Muscle layer of colon (tissue), 2 donors: ENCODE measurements at regions not wholly inside any gene's neighbourhood (a gene's known extent, or its start where the extent isn't known, plus 50 kb on each side); places are given as distances from the start of the nearest gene placed in this dataset.

Experiments
- H3K27ac ChIP-seq: one replicate; pipeline ENCODE4 v1.7.0; 2013; ENCODE audit warnings: low read depth, mild to moderate bottlenecking, low read length, moderate library complexity
- H3K27me3 ChIP-seq, 2 donors: one replicate each; pipeline ENCODE4 v1.7.0; 2013; ENCODE audit warnings: low read length in 2 of 2, mild to moderate bottlenecking in 2 of 2; ENCODE audit not compliant: insufficient read depth in 2 of 2, control insufficient read depth in 1 of 2
- H3K36me3 ChIP-seq: one replicate; pipeline ENCODE4 v1.7.0; 2013; ENCODE audit warnings: mild to moderate bottlenecking, low read length; ENCODE audit not compliant: insufficient read depth
- H3K4me1 ChIP-seq: one replicate; pipeline ENCODE4 v1.7.0; 2013; ENCODE audit warnings: mild to moderate bottlenecking, low read length; ENCODE audit not compliant: insufficient read depth
- H3K4me3 ChIP-seq, 2 donors: one replicate each; pipeline ENCODE4 v1.7.0; 2013; ENCODE audit warnings: low read length in 2 of 2, low read depth in 1 of 2, mild to moderate bottlenecking in 1 of 2, moderate library complexity in 1 of 2
- H3K9ac ChIP-seq: one replicate; pipeline ENCODE4 v1.7.0; 2013; ENCODE audit warnings: low read length
- H3K9me3 ChIP-seq: one replicate; pipeline ENCODE4 v1.7.0; 2013; ENCODE audit warnings: mild to moderate bottlenecking, low read length
- donor health status: abdominal sarcoma.
- donor health status: Adenocarcinoma of cecum.

DNA sequence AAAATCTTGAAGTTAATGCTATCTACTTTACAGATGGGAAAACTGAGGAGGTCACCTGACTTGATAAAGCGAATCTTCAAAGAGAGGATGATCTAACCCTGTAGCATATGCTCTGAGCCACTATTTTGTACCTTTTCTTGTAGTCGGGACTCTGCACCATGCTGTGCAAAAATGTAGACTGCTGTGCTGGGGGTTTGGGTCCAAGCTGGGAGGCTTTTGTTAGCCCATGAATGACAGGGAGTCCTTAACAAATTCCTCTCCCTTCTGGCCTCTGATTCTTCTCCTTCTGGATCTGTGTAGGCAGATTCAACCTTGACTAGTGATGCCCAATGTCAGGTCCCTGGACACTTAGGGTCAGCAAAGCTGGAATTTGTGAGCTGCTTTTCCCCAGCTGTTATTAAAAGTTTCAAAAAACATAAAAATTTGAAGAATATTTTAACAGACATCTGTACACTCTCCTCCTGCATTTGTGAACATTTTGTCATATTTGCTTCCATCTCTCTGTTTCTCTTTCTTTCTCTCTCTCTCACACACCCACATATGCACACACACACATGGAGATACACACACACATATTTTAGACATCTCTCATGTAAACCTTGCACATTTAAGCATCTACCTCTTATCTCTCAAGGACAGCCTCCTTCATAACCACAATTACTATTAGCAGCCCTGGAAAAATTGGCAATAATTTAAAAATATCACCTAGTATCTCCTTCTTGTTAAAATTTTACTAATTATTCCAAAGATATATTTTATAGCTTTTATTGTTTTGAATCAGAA is 335.0 kb upstream of the TRIB2 start:
- Histone ChIP-seq H3K27me3 (no peaks in the 10 kb centered on the region), H3K36me3 (no peaks in the 10 kb centered on the region), H3K9me3 (no peaks in the 10 kb centered on the region), H3K9ac (no peak overlapping the region), H3K4me1 (no peaks in the 10 kb centered on the region), H3K27ac (no peak overlapping the region), H3K4me3 (no peak overlapping the region)

DNA sequence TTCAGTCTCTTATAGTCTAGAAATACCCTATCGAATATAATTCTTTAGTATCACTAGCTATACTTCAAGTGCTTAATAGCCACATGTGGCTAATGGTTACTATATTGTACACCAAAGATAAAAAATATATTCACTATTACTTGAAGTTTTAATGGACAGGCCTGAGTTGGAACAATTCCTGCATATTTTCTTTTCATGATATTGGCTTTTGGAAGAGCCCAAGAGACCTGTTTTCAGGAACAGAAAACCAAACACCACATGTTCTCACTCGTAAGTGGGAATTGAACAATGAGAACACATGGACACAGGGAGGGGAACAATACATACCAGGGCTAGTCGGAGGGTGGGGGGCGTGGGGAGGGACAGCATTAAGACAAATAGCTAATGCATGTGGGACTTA is 334.4 kb upstream of the TRIB2 start:
- Histone ChIP-seq H3K27me3 (no peaks in the 10 kb centered on the region), H3K4me1 (no peaks in the 10 kb centered on the region), H3K27ac (no peak overlapping the region), H3K4me3 (no peak overlapping the region), H3K36me3 (no peaks in the 10 kb centered on the region), H3K9ac (no peak overlapping the region), H3K9me3 (no peaks in the 10 kb centered on the region)

DNA sequence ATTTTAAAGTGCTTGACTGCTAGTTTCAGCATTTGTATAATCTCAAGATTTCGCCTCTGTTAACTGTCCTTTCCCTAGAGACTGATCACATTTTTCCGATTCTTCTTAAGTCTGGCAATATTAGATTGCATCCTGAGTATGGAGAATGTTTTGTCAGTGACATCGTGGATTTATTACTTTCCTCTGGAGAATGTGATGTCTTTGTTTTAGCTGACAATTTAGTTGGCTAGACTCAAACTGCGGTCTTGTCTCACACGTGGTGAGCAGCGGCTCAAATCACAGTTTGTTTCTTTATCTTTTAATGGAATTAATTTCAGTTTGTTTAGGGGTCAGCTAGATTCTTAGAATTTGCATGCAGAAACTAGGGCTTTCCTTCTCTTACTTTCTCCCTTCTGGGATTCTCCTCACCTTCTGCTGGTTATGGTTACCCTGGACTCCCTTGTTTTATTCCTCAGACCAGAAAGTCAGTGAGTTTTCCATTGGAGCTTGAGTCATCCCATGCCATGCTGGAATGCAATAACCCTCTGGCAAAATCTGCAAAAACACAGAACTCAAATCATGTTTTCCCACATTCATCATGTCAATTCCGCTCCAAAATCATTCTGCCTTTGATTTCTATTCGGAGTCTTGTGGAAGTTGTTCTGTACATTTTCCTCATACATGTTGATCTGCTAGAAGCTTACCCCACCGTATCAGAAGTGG is 327.2 kb upstream of the TRIB2 start:
- Histone ChIP-seq H3K4me1 (no peaks in the 10 kb centered on the region), H3K9ac (no peak overlapping the region), H3K4me3 (no peak overlapping the region)

DNA sequence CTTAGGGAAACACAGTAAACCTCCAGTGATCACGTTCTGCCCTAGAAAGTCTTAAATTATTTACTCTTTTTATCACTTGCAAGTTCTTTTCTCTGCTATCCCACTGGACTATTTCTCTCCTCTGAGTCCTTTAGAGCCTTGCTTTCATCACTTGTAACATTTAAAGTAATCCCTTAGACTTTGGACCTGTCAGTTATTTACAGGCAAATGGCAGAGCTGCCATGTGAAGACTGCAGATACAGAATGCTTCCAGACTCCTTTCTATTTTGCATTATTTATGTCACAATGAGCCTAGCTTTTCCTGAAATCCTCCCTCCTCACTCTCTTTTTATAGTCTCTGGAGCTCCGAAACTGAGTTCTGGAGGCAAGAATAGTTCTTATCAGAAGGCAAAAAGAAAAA is 325.6 kb upstream of the TRIB2 start:
- Histone ChIP-seq H3K9ac (no peak overlapping the region), H3K36me3 (no peaks in the 10 kb centered on the region), H3K4me1 (no peaks in the 10 kb centered on the region), H3K27me3 (no peaks in the 10 kb centered on the region), H3K9me3 (no peaks in the 10 kb centered on the region), H3K4me3 (no peak overlapping the region), H3K27ac (no peak overlapping the region)

More for the DNA sequence above, 327.2 kb upstream of the TRIB2 start:
- Histone ChIP-seq H3K27ac (no peak overlapping the region), H3K9me3 (no peaks in the 10 kb centered on the region), H3K27me3 (no peaks in the 10 kb centered on the region), H3K36me3 (no peaks in the 10 kb centered on the region)

DNA sequence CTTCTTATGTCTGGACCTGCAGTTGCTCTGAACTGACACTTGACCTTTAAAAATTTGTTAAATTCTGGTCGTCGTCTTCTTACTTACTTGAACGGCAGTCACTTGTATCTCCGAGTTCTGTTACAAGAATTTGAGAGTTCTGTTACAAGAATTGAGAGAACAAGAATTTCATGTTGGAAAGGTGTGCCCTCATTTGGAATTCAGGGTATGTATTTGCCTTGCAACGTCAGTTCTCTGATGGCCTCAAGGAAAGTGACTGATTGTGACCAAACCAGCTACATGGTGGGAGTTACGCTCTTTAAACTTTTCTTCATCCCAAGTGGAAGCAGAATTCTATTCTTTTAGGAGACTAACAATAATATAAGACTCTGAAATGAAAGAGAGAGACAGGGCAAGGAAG is 320.0 kb upstream of the TRIB2 start:
- no peaks in the 10 kb centered on the region for H3K9me3 ChIP-seq
- no peaks in the 10 kb centered on the region for H3K27me3 ChIP-seq
- H3K4me1 ChIP-seq, result no peaks in the 10 kb centered on the region
- H3K4me3 ChIP-seq, result no peak overlapping the region
- no peak overlapping the region for H3K9ac ChIP-seq
- H3K36me3 ChIP-seq, result no peaks in the 10 kb centered on the region
- no peak overlapping the region for H3K27ac ChIP-seq

DNA sequence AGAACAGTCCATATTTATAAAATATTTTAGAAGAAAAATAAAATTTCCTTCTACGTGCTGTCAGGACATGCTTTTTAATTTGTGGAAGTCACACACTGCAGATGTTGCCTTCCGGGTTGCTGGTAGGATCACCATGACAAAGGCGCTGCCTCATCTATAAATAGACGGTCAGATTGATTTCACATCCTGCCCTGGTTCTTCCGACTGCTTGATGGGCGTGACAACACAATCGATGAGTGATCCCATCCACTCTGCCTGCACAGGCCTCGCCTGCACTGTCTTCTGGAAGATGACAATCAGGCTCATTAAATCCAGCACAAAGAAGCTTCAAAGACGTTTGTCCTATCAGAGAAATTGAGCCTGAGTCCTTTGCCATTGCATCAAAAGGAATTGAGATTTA is 318.9 kb upstream of the TRIB2 start:
- no peaks in the 10 kb centered on the region for H3K36me3 ChIP-seq
- no peak overlapping the region for H3K4me3 ChIP-seq
- H3K27ac ChIP-seq, result no peak overlapping the region
- no peaks in the 10 kb centered on the region for H3K4me1 ChIP-seq
- no peaks in the 10 kb centered on the region for H3K9me3 ChIP-seq
- H3K27me3 ChIP-seq, result no peaks in the 10 kb centered on the region
- H3K9ac ChIP-seq, result no peak overlapping the region

DNA sequence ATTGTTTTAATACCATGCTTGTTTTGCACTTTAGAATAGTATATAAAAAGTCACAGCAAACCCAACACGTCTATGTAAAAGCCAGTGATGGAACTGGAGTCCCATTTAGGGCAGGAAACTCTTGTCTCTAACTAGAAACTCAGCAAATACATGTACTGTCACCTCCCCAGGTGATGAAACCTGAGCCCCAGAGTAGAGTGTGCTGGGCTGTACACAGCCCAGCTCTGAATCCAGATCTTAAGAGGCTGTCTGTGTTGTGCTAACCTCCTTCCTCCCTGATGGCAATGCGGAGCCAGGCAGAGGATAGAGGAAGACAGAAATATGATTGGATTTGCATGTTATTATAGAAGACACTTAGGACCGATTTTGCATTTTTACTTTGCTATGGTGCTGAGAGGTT is 317.5 kb upstream of the TRIB2 start:
- no peak overlapping the region for H3K9ac ChIP-seq
- no peaks in the 10 kb centered on the region for H3K9me3 ChIP-seq
- no peaks in the 10 kb centered on the region for H3K27me3 ChIP-seq
- H3K4me1 ChIP-seq, result no peaks in the 10 kb centered on the region
- H3K4me3 ChIP-seq, result no peak overlapping the region
- no peak overlapping the region for H3K27ac ChIP-seq
- no peaks in the 10 kb centered on the region for H3K36me3 ChIP-seq

DNA sequence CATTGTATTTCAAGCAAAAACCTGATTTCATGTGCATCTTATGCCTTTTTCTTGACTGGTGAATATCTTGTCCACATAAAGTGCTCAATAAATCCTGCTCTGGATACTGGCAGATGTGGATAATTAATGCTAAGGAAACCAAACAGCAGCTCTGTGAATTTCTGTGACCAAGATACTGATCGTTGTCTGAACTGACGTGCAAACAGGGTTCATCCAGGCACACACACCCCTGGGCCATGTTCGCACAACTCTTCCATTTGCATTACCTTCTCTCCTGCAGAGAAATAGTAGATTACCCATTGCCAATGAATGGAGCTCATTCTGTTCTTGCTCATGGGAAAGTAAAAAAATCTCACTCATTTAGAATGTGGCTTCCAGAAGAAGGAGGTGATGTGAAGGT is 316.2 kb upstream of the TRIB2 start:
- no peaks in the 10 kb centered on the region for H3K27me3 ChIP-seq
- no peak overlapping the region for H3K4me3 ChIP-seq
- no peaks in the 10 kb centered on the region for H3K9me3 ChIP-seq
- H3K36me3 ChIP-seq, result no peaks in the 10 kb centered on the region
- H3K27ac ChIP-seq, result no peak overlapping the region
- no peaks in the 10 kb centered on the region for H3K4me1 ChIP-seq
- H3K9ac ChIP-seq, result no peak overlapping the region

DNA sequence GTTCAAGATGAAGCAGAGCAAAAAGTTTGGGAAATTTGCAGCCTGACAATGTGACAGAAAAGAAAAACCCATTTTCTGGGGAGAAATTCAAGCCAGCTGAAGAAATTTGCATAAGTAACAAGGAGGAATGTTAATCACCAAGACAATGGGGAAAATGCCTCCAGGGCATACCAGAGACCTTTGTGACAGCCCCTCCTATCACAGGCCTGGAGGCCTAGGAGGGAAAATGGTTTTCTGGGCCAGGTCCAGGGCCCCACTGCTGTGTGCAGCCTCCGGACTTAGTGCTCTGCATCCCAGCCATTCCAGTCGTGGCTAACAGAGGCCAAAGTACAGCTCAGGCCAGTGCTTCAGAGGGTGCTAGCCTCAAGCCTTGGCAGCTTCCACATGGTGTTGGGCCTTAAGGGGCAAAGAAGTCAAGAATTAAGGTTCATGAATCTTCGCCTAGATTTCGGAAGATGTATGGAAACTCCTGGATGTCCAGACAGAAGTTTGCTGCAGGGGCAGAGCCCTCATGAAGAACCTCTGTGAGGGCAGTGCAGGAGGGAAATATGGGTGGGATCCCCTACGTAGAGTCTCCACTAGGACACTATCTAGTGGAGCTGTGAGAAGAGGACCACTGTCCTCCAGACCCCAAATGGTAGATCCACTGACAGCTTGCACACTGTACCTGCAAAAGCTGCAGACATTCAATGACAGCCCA is 314.1 kb upstream of the TRIB2 start:
- Histone ChIP-seq H3K9ac (no peak overlapping the region), H3K9me3 (no peaks in the 10 kb centered on the region), H3K36me3 (no peaks in the 10 kb centered on the region), H3K4me3 (no peak overlapping the region), H3K27ac (no peak overlapping the region), H3K4me1 (no peaks in the 10 kb centered on the region), H3K27me3 (no peaks in the 10 kb centered on the region)

DNA sequence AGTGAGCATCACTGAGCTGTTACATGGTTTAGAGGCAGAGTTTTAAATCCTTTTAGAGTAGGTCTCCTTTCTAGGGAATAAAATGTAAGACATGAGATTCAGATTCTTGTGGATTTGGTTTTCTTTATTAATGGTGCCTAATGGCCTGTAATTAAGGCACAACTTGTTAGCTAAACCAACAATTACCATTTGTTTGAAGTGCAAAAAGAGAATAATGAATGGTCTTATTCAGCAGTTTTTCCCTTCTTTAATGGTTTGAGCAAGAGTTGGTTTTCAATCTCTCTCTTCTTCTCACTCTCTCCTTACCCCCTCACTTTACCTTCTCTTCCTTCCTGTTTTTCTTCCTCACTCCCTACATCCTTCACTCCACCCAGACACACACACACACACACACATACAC is 312.2 kb upstream of the TRIB2 start:
- no peak overlapping the region for H3K27ac ChIP-seq
- no peaks in the 10 kb centered on the region for H3K27me3 ChIP-seq
- no peak overlapping the region for H3K9ac ChIP-seq
- no peaks in the 10 kb centered on the region for H3K36me3 ChIP-seq
- H3K4me3 ChIP-seq, result no peak overlapping the region
- no peaks in the 10 kb centered on the region for H3K4me1 ChIP-seq
- no peaks in the 10 kb centered on the region for H3K9me3 ChIP-seq

DNA sequence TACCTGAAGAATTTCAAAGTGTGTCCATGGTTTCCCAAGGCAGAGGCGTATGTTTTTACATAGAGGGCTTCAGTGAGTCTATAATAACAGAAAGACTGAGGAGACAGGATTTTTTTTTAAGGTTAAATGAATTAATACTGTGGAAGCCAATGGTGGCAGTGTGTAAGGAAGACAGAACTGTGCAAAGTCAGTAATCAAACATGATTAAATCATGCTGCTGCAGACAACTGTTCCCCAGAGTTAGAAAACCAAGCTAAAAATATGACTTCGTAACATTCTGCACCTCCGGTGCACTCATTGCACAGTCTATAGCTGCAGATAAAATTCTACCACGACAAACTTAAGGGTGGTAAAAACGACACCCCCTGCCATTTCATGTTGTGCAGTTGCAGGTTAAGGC is 309.6 kb upstream of the TRIB2 start:
- Histone ChIP-seq H3K9me3 (peaks cover 5% of the 10 kb centered on the region), H3K4me3 (no peak overlapping the region), H3K4me1 (no peaks in the 10 kb centered on the region), H3K36me3 (no peaks in the 10 kb centered on the region), H3K27me3 (no peaks in the 10 kb centered on the region), H3K27ac (no peak overlapping the region), H3K9ac (no peak overlapping the region)
